Iris pigment epithelial cell (primary cell): ENCODE measurements at regions not wholly inside any gene's neighbourhood (a gene's known extent, or its start where the extent isn't known, plus 50 kb on each side); places are given as distances from the start of the nearest gene placed in this dataset.

ENCODE experiments used
- DNase-seq: peaks from one replicate; pipeline ENCODE4 v3.0.0-alpha.2; 2011; ENCODE audit warnings: low read depth

- no peak for DNase-seq
Measured at GRCh38 chr12:79534029-79534867, 156.5 kb downstream of the PAWR start.

GRCh38 chr12:79532907-79533288, 157.9 kb downstream of the PAWR start:
- DNase-seq, result peak; percentile 37

- peak; percentile 86 for DNase-seq
Measured at GRCh38 chr12:79531518-79531917, 159.2 kb downstream of the PAWR start.

- DNase-seq, result no peak
Measured at GRCh38 chr12:79527473-79527872, 163.3 kb downstream of the PAWR start.

GRCh38 chr12:79525357-79525756, 165.4 kb downstream of the PAWR start:
- no peak for DNase-seq

GRCh38 chr12:79524507-79525148, 166.1 kb downstream of the PAWR start:
- DNase-seq, result peak; percentile 29

- no peak for DNase-seq
Measured at GRCh38 chr12:79522989-79523386, 167.8 kb downstream of the PAWR start.

- DNase-seq, result no peak
Measured at GRCh38 chr12:79522257-79522988, 168.3 kb downstream of the PAWR start.

- no peak for DNase-seq
Measured at GRCh38 chr12:79521576-79521975, 169.2 kb downstream of the PAWR start.

GRCh38 chr12:79517363-79517762, 173.4 kb downstream of the PAWR start:
- DNase-seq, result no peak

GRCh38 chr12:79515530-79515935, 175.2 kb downstream of the PAWR start:
- peak; percentile 10 for DNase-seq

GRCh38 chr12:79514730-79515529, 175.8 kb downstream of the PAWR start:
- DNase-seq, result peak; percentile 53

GRCh38 chr12:79512068-79512467, 178.7 kb downstream of the PAWR start:
- peak; percentile 8 for DNase-seq

GRCh38 chr12:79508622-79509021, 182.1 kb downstream of the PAWR start:
- no peak for DNase-seq
